BE2C (cell line): ENCODE measurements at regions not wholly inside any gene's neighbourhood (a gene's known extent, or its start where the extent isn't known, plus 50 kb on each side); places are given as distances from the start of the nearest gene placed in this dataset.

ENCODE experiments used
- DNase-seq: peaks from one replicate; pipeline ENCODE4 v3.0.0-alpha.2; 2020
- H3K27me3 ChIP-seq: fragments of 250-450 bp; sonication (Bioruptor Pico); 2 replicates; pipeline ENCODE4 v1.5.1; 2020; ENCODE audit warnings: mild to moderate bottlenecking
- H3K36me3 ChIP-seq: fragments of 250-450 bp; sonication (Bioruptor Pico); 2 replicates; pipeline ENCODE4 v1.5.1; 2020; ENCODE audit warnings: mild to moderate bottlenecking
- H3K4me1 ChIP-seq: fragments of 250-450 bp; sonication (Bioruptor Pico); 2 replicates; pipeline ENCODE4 v1.5.1; 2020
- H3K4me3 ChIP-seq: 2 replicates; pipeline ENCODE4 v1.5.1; 2011; ENCODE audit warnings: low read depth, low read length
- H3K9me3 ChIP-seq: fragments of 250-450 bp; sonication (Bioruptor Pico); 2 replicates; pipeline ENCODE4 v1.5.1; 2020
- TF ChIP-seq, protein P1 (sequence below): IDR thresholded peaks from 2 replicates; pipeline ENCODE4 v1.5.1; 2012; ENCODE audit warnings: mild to moderate bottlenecking, low read depth, low read length

DNA sequence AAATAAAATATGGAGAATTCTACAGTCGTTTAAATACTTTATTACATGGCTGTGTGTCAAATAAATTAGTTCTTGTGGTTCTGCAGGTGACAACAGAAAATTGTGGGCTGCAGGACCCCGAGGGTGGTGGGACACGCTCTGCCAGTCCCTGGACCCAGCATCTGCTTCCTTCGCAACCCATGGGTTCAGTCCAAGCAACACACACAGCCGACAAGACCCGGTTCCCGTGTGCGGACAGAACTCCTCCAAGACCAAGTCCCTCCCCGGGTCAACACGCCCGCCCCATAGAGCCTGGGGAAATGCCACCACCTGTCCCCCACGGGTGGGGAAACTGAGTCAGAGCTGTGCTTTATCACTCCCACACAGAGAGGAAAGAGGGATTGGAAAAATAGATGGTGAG, 238.9 kb downstream of the BRD1 start:
- DNase-seq, result no peak
- TF ChIP-seq, protein P1, sequence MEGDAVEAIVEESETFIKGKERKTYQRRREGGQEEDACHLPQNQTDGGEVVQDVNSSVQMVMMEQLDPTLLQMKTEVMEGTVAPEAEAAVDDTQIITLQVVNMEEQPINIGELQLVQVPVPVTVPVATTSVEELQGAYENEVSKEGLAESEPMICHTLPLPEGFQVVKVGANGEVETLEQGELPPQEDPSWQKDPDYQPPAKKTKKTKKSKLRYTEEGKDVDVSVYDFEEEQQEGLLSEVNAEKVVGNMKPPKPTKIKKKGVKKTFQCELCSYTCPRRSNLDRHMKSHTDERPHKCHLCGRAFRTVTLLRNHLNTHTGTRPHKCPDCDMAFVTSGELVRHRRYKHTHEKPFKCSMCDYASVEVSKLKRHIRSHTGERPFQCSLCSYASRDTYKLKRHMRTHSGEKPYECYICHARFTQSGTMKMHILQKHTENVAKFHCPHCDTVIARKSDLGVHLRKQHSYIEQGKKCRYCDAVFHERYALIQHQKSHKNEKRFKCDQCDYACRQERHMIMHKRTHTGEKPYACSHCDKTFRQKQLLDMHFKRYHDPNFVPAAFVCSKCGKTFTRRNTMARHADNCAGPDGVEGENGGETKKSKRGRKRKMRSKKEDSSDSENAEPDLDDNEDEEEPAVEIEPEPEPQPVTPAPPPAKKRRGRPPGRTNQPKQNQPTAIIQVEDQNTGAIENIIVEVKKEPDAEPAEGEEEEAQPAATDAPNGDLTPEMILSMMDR, result no peak
- no peaks in the 10 kb centered on the region; the same call in 1 of the 2 replicates for H3K27me3 ChIP-seq
- H3K4me1 ChIP-seq, result no peaks in the 10 kb centered on the region
- no peak overlapping the region for H3K4me3 ChIP-seq
- no peaks in the 10 kb centered on the region for H3K36me3 ChIP-seq
- H3K9me3 ChIP-seq, result no peaks in the 10 kb centered on the region; the same call in 1 of the 2 replicates

DNA sequence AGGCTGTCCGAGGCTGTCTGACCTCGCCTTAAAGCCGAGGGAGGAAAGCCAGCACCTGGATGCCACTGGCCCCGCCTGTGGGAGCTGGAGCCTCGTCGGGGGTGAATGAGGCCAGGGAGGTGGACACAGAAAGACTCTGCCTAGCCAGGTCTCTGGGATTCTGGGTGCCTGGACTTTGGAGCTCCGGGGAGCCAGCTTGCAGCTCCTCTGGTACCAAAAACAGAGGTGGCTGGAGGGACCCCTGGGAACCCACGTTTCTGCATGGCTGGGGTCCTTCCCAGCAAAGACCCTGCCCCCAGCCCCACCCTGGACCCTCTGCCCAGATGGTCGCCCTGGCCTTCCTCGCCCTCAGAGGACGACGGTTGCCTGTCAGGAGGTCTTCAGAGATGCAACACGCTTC, 239.7 kb downstream of the BRD1 start:
- DNase-seq, result no peak
- Histone ChIP-seq H3K9me3 (no peaks in the 10 kb centered on the region; the same call in 1 of the 2 replicates), H3K4me1 (no peaks in the 10 kb centered on the region), H3K4me3 (no peak overlapping the region), H3K27me3 (no peaks in the 10 kb centered on the region; the same call in 1 of the 2 replicates), H3K36me3 (no peaks in the 10 kb centered on the region)
- TF ChIP-seq, protein P1, result no peak

DNA sequence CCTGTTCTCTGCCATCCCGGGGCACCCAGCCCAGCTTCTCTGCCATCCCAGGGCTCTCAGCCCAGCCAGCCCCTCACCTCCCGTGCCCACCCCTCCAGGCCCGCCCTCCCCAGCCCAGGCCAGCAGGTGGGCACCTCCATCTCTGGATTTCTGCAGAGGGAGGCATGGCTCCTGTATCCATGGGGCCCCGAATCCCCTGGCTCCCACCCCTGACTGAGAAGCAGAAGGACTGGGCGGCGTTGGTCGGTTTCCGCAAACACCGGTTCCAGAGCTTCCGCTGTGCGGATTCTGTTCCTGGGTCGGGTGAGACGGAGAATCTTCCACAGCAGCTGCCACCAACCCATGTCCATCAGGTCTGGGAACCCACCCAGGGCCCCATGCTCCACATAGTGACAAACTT, 240.3 kb downstream of the BRD1 start:
- TF ChIP-seq, protein P1, result no peak
- H3K27me3 ChIP-seq, result no peaks in the 10 kb centered on the region; the same call in 1 of the 2 replicates
- no peak overlapping the region for H3K4me3 ChIP-seq
- no peaks in the 10 kb centered on the region for H3K36me3 ChIP-seq
- H3K4me1 ChIP-seq, result no peaks in the 10 kb centered on the region
- DNase-seq, result no peak
- H3K9me3 ChIP-seq, result no peaks in the 10 kb centered on the region; the same call in 1 of the 2 replicates

DNA sequence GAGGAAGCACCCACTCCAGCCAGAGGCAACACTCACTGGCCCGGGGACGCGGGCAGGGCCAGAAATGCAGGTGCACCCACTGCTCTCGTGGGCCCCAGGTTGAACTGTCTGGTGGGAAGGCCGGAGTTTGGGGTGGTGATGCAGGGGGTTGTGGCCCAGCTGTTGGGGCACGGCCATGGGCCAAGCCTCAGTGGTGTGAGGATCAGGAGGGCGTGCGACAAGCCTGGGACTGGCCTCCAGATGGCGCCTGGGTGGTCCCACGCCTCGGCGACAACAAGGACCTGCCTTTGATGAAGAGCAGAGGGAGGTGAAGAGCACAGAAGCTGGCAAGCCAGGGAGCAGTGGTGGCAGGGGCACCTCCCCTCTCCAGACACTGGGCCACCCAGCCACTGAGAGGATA, 240.8 kb downstream of the BRD1 start:
- TF ChIP-seq, protein P1, result no peak
- Histone ChIP-seq H3K27me3 (no peaks in the 10 kb centered on the region; the same call in 1 of the 2 replicates), H3K4me3 (no peak overlapping the region), H3K4me1 (no peaks in the 10 kb centered on the region), H3K36me3 (no peaks in the 10 kb centered on the region), H3K9me3 (no peaks in the 10 kb centered on the region; the same call in 1 of the 2 replicates)
- DNase-seq, result no peak

DNA sequence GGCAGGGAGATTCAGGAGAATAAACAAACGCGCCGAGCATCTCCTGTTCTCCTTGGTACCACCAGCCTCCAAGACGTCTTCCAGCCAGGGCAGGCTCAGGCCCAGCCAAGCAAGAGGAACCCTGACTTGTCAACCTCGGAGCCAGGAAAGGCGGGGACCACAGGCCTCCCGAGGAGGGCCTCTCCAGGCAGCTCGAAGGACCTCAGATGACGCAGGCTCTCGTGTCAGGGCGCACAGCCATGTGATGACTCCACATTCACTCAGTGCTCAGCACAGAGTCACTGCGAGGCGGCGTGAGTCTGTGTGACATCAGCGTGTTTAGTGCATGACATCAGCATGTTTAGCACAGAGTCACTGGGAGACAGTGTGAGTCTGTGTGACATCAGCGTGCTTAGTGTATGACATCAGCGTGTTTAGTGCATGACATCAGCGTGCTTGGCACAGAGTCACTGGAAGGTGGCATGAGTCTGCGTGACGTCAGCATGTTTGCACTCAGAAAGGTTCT, 241.4 kb downstream of the BRD1 start:
- no peak overlapping the region for H3K4me3 ChIP-seq
- H3K4me1 ChIP-seq, result no peaks in the 10 kb centered on the region
- H3K36me3 ChIP-seq, result no peaks in the 10 kb centered on the region
- no peaks in the 10 kb centered on the region; the same call in 1 of the 2 replicates for H3K27me3 ChIP-seq
- TF ChIP-seq, protein P1, result no peak
- no peaks in the 10 kb centered on the region; the same call in 1 of the 2 replicates for H3K9me3 ChIP-seq
- DNase-seq, result no peak

DNA sequence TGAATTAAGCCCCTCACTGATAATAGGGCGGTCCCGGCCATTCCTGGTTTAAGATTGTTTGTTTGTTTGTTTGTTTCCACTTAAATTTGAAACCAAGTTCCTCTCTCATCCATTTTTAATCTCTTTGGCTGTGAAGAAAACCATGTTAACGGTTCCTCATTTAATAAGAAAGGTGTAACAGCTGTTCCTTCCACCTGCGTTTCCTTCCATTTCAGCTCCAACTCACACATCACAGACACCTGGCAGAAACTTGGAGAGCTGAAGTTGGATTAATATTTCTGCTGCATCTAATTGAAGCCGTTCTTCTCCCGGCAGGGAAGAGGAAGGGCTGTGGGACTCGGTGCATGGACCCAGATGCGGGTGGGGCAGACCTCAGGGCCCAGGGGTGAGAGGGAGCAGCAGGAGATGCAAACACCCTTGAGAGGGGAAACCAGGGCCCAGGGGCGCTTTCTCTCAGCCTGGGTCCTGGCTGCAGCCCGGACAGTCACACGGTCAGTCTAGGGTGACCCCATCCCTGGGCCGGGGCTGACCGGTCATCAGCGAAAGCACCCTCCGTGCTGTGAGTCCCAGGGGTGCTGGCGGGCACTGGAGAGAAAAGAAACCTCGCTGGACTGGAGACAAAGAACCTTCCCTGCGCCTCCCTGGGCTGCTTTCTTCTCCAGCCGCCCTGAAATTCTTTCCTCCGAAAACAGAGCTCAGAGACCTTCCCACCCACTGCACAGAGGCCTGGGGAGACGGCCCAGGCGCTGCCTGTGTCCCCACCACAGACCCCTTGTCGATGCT, 242.0 kb downstream of the BRD1 start:
- Histone ChIP-seq H3K4me1 (no peaks in the 10 kb centered on the region), H3K4me3 (no peak overlapping the region), H3K36me3 (no peaks in the 10 kb centered on the region), H3K9me3 (peaks cover under 1% of the 10 kb centered on the region), H3K27me3 (no peaks in the 10 kb centered on the region; the same call in 1 of the 2 replicates)
- DNase-seq, result no peak
- TF ChIP-seq, protein P1, result no peak
